ENCODE measurements at regions not wholly inside any gene's neighbourhood (a gene's known extent, or its start where the extent isn't known, plus 50 kb on each side); places are given as distances from the start of the nearest gene placed in this dataset.

DNA sequence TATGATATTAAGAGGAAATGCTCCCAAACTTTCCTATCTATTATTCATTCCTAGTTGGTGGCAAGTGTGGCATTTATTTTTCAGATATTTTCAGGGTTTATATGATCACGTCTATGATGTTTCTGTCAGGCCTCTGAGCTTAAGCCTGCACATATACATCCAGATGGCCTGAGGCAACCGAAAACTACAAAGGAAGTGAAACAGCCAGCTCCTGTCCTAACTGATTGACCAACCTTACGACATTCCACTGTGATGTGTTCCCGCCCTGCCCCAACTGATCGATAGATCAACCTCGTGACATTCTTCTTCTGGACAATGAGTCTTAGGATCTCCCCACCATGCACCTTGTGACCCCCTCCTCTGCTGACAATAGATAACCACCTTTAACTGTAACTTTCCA, 67.6 kb upstream of the CTSO start:
- FAIRE-seq (no peak), DNase-seq (ENCODE audit: insufficient read length, low spot score) (no peak)

DNA sequence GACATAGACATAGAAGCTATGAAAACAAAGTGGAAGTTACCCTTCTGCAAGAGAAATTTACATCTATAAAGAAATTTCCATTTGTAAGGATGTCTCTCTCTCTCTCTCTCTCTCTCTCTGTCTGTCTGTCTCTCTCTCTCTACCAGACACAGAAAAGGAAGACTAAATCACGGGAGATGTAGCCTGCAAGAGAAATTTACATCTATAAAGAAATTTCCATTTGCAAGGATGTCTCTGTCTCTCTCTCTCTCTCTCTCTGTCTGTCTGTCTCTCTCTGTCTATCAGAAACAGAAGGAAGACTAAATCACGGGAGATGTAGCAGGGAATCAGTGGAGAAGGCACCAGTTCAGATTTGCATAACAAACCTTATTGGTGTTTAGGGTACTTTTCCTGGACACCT, 65.6 kb upstream of the CTSO start:
- DNase-seq (ENCODE audit: insufficient read length, low spot score) (no peak), FAIRE-seq (no peak)

DNA sequence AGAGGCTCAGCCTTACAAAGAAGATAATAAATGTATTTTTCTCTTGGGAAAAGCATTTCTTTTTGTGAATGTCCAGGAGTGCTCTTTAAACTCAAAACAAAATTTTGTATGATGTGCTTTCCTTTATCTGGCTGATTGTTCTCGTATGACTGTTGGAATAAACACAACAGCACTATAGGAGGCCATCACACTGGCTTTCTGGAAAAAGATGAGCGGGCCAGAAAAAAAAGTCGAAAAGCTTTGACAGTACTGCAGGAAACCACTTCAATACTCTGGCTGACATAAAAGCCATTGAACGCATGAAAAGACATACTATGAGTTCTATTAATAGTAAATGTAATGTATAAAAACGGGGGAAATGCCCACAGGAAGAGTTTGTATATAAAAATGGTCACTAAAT, 64.7 kb upstream of the CTSO start:
- DNase-seq (ENCODE audit: insufficient read length, low spot score) (no peak), FAIRE-seq (no peak)

DNA sequence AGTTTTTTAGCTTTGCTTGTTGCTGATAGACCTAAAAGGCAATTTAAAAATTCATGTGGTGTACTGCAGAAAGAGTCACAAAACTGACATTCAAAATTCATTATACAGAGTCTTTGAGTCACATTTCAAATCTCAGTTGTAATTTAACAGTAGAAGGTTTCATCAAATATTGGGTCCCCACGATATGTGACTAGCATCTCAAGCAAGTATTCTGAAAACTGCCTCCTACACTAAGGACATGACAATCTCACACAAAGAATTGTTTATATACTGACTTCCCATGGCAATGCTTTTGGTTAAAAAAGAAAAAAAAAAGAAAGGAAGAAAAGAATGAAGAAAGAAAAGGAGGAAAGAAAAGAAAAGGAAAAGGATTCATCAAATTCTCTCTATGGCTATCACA, 62.1 kb upstream of the CTSO start:
- DNase-seq (ENCODE audit: insufficient read length, low spot score) (no peak), FAIRE-seq (no peak)

DNA sequence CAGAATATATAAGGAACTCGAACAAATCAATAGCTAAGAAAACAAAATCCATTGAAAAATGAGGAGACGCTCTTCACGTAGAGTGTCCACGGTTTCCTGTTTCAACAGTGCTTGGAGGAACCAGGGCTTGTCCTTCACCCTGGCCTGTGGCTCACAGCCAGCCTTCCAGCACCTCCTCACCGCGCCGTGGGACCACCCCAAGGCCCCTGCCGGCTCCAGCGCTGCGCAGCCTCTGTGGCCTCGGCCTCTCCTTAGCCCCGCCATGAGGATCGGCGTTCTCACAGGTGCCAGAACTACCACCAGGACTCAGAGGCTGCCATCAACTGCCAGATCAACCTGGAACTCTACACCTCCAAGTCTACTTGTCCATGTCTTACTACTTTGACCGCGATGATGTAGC, 52.5 kb upstream of the CTSO start:
- no peak for FAIRE-seq
- DNase-seq (ENCODE audit: insufficient read length, low spot score): no peak

All from GM19239 (cell line).